Nephron (organoid): ENCODE measurements at regions not wholly inside any gene's neighbourhood (a gene's known extent, or its start where the extent isn't known, plus 50 kb on each side); places are given as distances from the start of the nearest gene placed in this dataset.
A peak's percentile ranks its signal among the peaks of the same experiment; 100 is the strongest.

ENCODE experiments used
- H3K27ac Mint-ChIP-seq, 3 experiments: 2 replicates each; pipeline ENCODE4 v1.8.0; 2020; ENCODE audit warnings: mixed read lengths in 3 of 3, mild to moderate bottlenecking in 2 of 3, moderate library complexity in 1 of 3
- H3K27me3 Mint-ChIP-seq: 2 replicates; pipeline ENCODE4 v1.8.0; 2021; ENCODE audit warnings: low read depth, mild to moderate bottlenecking, moderate library complexity, mixed read lengths
- H3K36me3 Mint-ChIP-seq: 2 replicates; pipeline ENCODE4 v1.8.0; 2020; ENCODE audit warnings: low read depth, mixed read lengths
- H3K4me1 Mint-ChIP-seq: 2 replicates; pipeline ENCODE4 v1.8.0; 2020; ENCODE audit warnings: mixed read lengths
- H3K4me3 Mint-ChIP-seq, 3 experiments: 2 replicates each; pipeline ENCODE4 v1.8.0; 2020; ENCODE audit warnings: mild to moderate bottlenecking in 3 of 3, mixed read lengths in 3 of 3, moderate library complexity in 2 of 3
- H3K9me3 Mint-ChIP-seq: 2 replicates; pipeline ENCODE4 v1.8.0; 2020; ENCODE audit warnings: mixed read lengths
- CTCF ChIP-seq, 3 experiments: fragments of 200-600 bp; sonication (generic); IDR thresholded peaks; one replicate each; pipeline ENCODE4 v1.5.0; 2021; ENCODE audit warnings: antibody characterized with exemption in 3 of 3; ENCODE audit not compliant: unreplicated experiment in 3 of 3

GRCh38 chr5:112065781-112066180, 308.8 kb upstream of the NREP start:
- H3K9me3 Mint-ChIP-seq: no peaks in the 10 kb centered on the region
- H3K36me3 Mint-ChIP-seq: no peaks in the 10 kb centered on the region
- no peak overlapping the region for H3K4me3 Mint-ChIP-seq
- no peak for TF ChIP-seq CTCF (IDR thresholded peaks at IDR 0.05; ENCODE audit: unreplicated experiment in 3 of 3)
- peak overlapping the region; percentile 84 to 87 (median 87) for H3K27ac Mint-ChIP-seq
- peaks cover 58% of the 10 kb centered on the region for H3K4me1 Mint-ChIP-seq
- no peaks in the 10 kb centered on the region for H3K27me3 Mint-ChIP-seq

DNA sequence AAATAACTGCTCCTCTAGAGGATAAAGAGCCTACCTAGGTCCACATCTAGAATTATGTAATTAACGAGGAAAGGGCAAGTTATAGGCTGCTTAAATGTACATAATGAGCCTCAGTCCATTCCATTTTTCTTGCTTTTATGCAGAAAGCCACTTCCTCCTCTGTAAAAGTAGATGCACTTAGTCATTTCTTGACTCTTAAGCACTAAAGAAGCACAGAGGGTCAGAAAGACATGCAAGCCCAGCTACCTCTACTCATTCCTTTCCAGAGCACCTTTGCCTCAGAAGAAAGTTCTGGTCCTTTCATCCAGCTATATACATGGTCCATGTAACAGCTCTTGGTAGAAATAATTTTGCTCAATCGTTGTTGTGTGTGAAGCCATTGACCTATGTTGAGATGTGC, 308.0 kb upstream of the NREP start:
- Mint-ChIP-seq H3K9me3 (no peaks in the 10 kb centered on the region), H3K27ac (peak overlapping the region in 2 of 3 experiments; percentile 87), H3K36me3 (no peaks in the 10 kb centered on the region), H3K4me1 (peaks cover 50% of the 10 kb centered on the region), H3K27me3 (no peaks in the 10 kb centered on the region), H3K4me3 (no peak overlapping the region)
- no peak for TF ChIP-seq CTCF (IDR thresholded peaks at IDR 0.05; ENCODE audit: unreplicated experiment in 3 of 3)

- peaks cover 50% of the 10 kb centered on the region for H3K4me1 Mint-ChIP-seq
- H3K27ac Mint-ChIP-seq: peak overlapping the region in 2 of 3 experiments; percentile 46 to 66
- no peaks in the 10 kb centered on the region for H3K9me3 Mint-ChIP-seq
- TF ChIP-seq CTCF (IDR thresholded peaks at IDR 0.05; ENCODE audit: unreplicated experiment in 3 of 3): no peak
- no peak overlapping the region for H3K4me3 Mint-ChIP-seq
- no peaks in the 10 kb centered on the region for H3K36me3 Mint-ChIP-seq
- H3K27me3 Mint-ChIP-seq: no peaks in the 10 kb centered on the region
These were observed 307.3 kb upstream of the NREP start for GRCh38 chr5:112064271-112064701.

DNA sequence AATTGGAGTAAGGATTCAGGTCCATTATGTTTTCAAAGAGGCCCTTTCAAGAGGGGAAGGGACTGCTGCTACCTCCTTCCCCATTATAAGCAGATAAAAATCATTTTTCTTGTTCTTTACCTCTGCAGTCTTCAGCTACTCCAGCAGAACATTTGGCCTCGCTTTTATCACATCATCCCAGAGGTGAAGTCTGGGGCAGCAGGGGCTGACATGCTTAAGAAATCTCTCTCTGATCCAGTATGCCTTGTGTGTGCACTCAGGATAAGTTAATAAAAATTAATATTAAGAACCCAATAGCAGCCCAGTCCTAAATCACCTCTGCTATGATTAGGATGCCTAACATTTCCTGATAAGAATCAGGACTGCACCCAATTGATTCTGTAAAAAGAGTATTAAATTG, 306.9 kb upstream of the NREP start:
- no peaks in the 10 kb centered on the region for H3K27me3 Mint-ChIP-seq
- H3K36me3 Mint-ChIP-seq: no peaks in the 10 kb centered on the region
- H3K27ac Mint-ChIP-seq: peak overlapping the region in 2 of 3 experiments; percentile 60 to 76
- H3K4me1 Mint-ChIP-seq: peaks cover 50% of the 10 kb centered on the region
- no peak overlapping the region for H3K4me3 Mint-ChIP-seq
- no peaks in the 10 kb centered on the region for H3K9me3 Mint-ChIP-seq
- no peak for TF ChIP-seq CTCF (IDR thresholded peaks at IDR 0.05; ENCODE audit: unreplicated experiment in 3 of 3)

DNA sequence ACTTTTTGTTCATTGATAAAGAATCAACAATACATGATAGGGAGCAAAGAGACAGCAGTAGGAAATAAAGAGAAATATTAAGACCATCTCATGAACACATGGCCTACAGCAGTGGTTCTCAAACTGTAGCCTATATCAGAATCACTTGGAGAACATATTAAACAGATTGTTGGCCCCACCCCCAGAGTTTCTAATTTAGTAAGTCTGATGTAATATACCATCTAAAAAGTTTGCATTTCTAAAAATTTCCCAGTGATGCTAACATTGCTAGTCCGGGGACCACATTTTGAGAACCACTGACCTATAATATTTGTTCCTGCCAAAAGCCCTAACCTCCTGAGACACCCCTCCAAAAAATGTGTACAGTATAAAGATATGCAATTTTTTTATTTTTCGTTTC, 306.2 kb upstream of the NREP start:
- Mint-ChIP-seq H3K27me3 (no peaks in the 10 kb centered on the region), H3K4me1 (peaks cover 45% of the 10 kb centered on the region), H3K36me3 (no peaks in the 10 kb centered on the region), H3K4me3 (no peak overlapping the region), H3K9me3 (no peaks in the 10 kb centered on the region), H3K27ac (peak overlapping the region; percentile 38 to 76 (median 60))
- no peak for TF ChIP-seq CTCF (IDR thresholded peaks at IDR 0.05; ENCODE audit: unreplicated experiment in 3 of 3)

- no peak for TF ChIP-seq CTCF (IDR thresholded peaks at IDR 0.05; ENCODE audit: unreplicated experiment in 3 of 3)
- Mint-ChIP-seq H3K4me3 (no peak overlapping the region), H3K9me3 (peaks cover 3% of the 10 kb centered on the region), H3K4me1 (peaks cover 36% of the 10 kb centered on the region), H3K27ac (peak overlapping the region in 2 of 3 experiments; percentile 42 to 76), H3K36me3 (no peaks in the 10 kb centered on the region), H3K27me3 (no peaks in the 10 kb centered on the region)
These were observed 305.2 kb upstream of the NREP start for GRCh38 chr5:112062181-112062580.
